BJ (cell line): ENCODE measurements at regions not wholly inside any gene's neighbourhood (a gene's known extent, or its start where the extent isn't known, plus 50 kb on each side); places are given as distances from the start of the nearest gene placed in this dataset.

Source experiments
- CTCF ChIA-PET: fragments of 350-600 bp; formaldehyde crosslinking; extraction: SDS; loops from one replicate; lab custom pipeline; 2021; ENCODE audit warnings: antibody characterized with exemption, inconsistent platforms; lab: Yijun Ruan, JAX
- POLR2A ChIA-PET: fragments of 300-600 bp; sonication (Branson Sonifier 250); formaldehyde crosslinking; extraction: SDS; loops from one replicate; lab custom pipeline; 2021; ENCODE audit warnings: antibody characterized with exemption; lab: Charles Lee
- DNase-seq: peaks from one replicate; pipeline ENCODE4 v3.0.0-alpha.2; 2011; ENCODE audit warnings: low read depth
- H3K27me3 ChIP-seq: 2 replicates; pipeline ENCODE4 v1.6.0; 2011; ENCODE audit warnings: low read length; ENCODE audit not compliant: control insufficient read depth, insufficient read depth
- H3K36me3 ChIP-seq: 2 replicates; pipeline ENCODE4 v1.5.1; 2011; ENCODE audit warnings: low read length; ENCODE audit not compliant: control insufficient read depth, insufficient read depth
- H3K4me3 ChIP-seq: 2 replicates; pipeline ENCODE4 v1.5.1; 2011; ENCODE audit warnings: low read depth, mild to moderate bottlenecking, control low read depth, low read length
- TF ChIP-seq, protein P1 (sequence below): IDR thresholded peaks from 2 replicates; pipeline ENCODE4 v1.5.1; 2011; ENCODE audit warnings: low read depth, mild to moderate bottlenecking, control low read depth, inconsistent platforms, low read length, moderate library complexity; ENCODE audit not compliant: insufficient read depth

- no peaks in the 10 kb centered on the region for H3K27me3 ChIP-seq
- CTCF ChIA-PET, result no interaction called here
- H3K4me3 ChIP-seq, result no peak overlapping the region
- TF ChIP-seq, protein P1, sequence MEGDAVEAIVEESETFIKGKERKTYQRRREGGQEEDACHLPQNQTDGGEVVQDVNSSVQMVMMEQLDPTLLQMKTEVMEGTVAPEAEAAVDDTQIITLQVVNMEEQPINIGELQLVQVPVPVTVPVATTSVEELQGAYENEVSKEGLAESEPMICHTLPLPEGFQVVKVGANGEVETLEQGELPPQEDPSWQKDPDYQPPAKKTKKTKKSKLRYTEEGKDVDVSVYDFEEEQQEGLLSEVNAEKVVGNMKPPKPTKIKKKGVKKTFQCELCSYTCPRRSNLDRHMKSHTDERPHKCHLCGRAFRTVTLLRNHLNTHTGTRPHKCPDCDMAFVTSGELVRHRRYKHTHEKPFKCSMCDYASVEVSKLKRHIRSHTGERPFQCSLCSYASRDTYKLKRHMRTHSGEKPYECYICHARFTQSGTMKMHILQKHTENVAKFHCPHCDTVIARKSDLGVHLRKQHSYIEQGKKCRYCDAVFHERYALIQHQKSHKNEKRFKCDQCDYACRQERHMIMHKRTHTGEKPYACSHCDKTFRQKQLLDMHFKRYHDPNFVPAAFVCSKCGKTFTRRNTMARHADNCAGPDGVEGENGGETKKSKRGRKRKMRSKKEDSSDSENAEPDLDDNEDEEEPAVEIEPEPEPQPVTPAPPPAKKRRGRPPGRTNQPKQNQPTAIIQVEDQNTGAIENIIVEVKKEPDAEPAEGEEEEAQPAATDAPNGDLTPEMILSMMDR, result no peak
- H3K36me3 ChIP-seq, result no peaks in the 10 kb centered on the region
- no peak for DNase-seq
- POLR2A ChIA-PET, result no interaction called here
Measured at GRCh38 chr12:102691773-102692555, 211.6 kb upstream of the IGF1 start.

- TF ChIP-seq, protein P1, result no peak
- no peaks in the 10 kb centered on the region for H3K27me3 ChIP-seq
- CTCF ChIA-PET, result no interaction called here
- no peaks in the 10 kb centered on the region for H3K36me3 ChIP-seq
- DNase-seq, result no peak
- no peak overlapping the region for H3K4me3 ChIP-seq
- POLR2A ChIA-PET, result no interaction called here
Measured at GRCh38 chr12:102690253-102690652, 209.9 kb upstream of the IGF1 start.

GRCh38 chr12:102689701-102690100, 209.3 kb upstream of the IGF1 start:
- no peaks in the 10 kb centered on the region for H3K27me3 ChIP-seq
- H3K36me3 ChIP-seq, result no peaks in the 10 kb centered on the region
- no peak overlapping the region for H3K4me3 ChIP-seq
- ChIA-PET POLR2A (no interaction called here), CTCF (no interaction called here)
- no peak for DNase-seq
- TF ChIP-seq, protein P1, result no peak

- ChIA-PET POLR2A (no interaction called here), CTCF (no interaction called here)
- no peak for DNase-seq
Measured at GRCh38 chr12:102687523-102687922, 207.2 kb upstream of the IGF1 start.

GRCh38 chr12:102685841-102686240, 205.5 kb upstream of the IGF1 start:
- Histone ChIP-seq H3K27me3 (no peaks in the 10 kb centered on the region), H3K4me3 (no peak overlapping the region), H3K36me3 (no peaks in the 10 kb centered on the region)
- TF ChIP-seq, protein P1, result peak; percentile 14; the same call in 1 of the 2 replicates
- CTCF ChIA-PET, result interaction anchor here (1.0 to 1.2 kb wide), 3 partner anchors 9 to 101 kb away, joined by 3 to 6 read pairs (median 4); no protein-coding TSS in a partner anchor
- POLR2A ChIA-PET, result no interaction called here
- no peak for DNase-seq

More at GRCh38 chr12:102687523-102687922, 207.2 kb upstream of the IGF1 start:
- Histone ChIP-seq H3K36me3 (no peaks in the 10 kb centered on the region), H3K27me3 (no peaks in the 10 kb centered on the region), H3K4me3 (no peak overlapping the region)
- TF ChIP-seq, protein P1, result no peak
